Epidermal melanocyte (primary cell): ENCODE measurements at regions not wholly inside any gene's neighbourhood (a gene's known extent, or its start where the extent isn't known, plus 50 kb on each side); places are given as distances from the start of the nearest gene placed in this dataset.
"Not testable (repeated sequence)": the region's sequence is repeated elsewhere in the genome, so short reads cannot be mapped to it uniquely, and the experiment has no call there.

Experiments
- DNase-seq: peaks from one replicate; pipeline ENCODE4 v3.0.0; 2011; ENCODE audit warnings: low spot score; ENCODE audit not compliant: insufficient read length

DNA sequence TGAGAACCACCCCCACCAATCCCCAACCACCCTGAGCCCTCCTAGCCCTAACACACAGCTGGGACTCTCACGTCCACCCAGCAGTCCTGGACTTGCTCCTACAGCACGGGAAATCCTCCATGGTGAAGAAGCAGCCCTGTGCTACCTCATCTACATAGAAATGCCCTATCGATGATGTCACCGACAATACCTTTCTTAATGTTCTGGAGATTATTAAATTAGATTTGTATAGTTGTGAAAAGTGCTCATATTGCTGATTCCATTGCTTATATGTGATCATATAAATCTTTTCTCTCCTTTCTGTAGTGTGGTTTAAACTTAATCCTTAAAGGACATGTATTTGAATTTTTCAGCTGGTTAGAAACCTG lies 97.1 kb downstream of the PPIAL4G start:
- not testable (repeated sequence) for DNase-seq

DNA sequence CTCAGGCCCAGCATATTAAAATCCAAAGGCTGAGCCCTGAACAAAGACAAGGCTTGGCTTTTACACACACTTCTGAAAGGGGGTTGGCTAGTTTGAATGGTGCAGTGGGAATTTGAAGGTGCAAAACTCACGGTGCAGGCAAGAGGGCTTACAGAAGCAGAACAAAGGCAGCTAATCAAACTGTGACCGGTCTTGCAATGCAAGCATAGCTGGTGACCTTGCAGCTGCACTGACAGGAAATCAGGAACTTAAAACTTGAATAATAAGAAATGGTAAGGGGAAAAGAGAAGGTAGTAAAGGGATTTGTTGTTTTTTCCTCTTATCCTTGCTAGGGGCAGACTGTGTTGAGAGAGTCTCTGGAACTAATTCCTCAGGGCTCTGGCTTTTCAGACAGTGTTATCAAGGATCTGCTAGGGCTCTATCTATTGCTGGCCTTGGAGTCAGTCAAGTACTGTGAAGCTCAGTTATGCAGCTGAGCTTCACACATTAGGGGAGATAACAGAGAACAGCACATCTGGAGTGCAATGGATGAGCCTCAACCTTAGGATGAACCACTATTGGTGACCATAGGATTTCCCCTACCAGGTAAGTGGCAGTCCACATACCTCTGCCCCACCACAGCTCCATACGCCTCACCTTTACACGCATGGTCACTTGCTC lies 97.6 kb downstream of the PPIAL4G start:
- DNase-seq, result no peak

- DNase-seq, result no peak
Observed at GRCh38 chr1:148383966-148384365, 99.1 kb downstream of the PPIAL4G start.

- no peak for DNase-seq
Observed at GRCh38 chr1:148379697-148380096, 103.4 kb downstream of the PPIAL4G start.

GRCh38 chr1:148379170-148379500 lies 104.0 kb downstream of the PPIAL4G start:
- no peak for DNase-seq

DNA sequence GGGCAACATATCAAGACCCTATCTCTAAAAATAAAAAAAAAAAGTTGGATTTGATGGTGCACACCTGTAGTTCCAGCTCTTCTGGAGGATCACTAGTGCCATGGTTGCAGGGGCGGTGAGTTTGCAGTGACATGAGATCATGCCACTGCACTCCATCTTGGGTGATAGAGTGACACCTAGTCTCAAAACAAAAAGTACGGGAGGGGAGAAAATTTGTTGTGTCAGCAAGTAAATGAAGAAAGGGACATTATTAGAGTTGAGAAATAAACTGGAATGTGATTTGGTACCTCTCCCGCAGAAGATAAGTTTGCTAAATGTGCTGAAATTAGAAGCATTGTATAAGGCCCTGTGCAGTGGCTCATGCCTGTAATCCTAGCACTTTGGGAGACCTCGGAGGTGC lies 105.1 kb downstream of the PPIAL4G start:
- not testable (repeated sequence) for DNase-seq

- DNase-seq, result not testable (repeated sequence)
Observed at GRCh38 chr1:148377045-148377444, 106.1 kb downstream of the PPIAL4G start.

DNA sequence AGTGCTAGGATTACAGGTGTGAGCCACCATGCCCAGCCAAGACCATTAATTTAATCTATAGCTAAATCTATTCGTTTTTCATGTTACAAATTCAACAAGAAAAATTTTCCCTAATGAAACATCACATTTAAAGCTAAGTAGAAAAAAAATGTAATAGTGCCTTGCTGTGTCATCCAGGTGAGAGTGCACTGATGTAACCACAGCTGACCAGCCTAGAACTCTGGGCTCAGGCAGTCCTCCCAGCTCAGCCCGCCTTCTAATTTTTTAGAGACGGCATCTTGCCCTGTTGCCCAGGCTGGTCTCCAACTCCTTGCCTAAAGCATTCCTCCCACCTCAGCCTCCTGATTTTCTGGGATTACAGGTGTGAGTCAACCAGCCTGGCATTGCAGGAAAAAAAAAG lies 109.0 kb downstream of the PPIAL4G start:
- DNase-seq, result no peak

DNA sequence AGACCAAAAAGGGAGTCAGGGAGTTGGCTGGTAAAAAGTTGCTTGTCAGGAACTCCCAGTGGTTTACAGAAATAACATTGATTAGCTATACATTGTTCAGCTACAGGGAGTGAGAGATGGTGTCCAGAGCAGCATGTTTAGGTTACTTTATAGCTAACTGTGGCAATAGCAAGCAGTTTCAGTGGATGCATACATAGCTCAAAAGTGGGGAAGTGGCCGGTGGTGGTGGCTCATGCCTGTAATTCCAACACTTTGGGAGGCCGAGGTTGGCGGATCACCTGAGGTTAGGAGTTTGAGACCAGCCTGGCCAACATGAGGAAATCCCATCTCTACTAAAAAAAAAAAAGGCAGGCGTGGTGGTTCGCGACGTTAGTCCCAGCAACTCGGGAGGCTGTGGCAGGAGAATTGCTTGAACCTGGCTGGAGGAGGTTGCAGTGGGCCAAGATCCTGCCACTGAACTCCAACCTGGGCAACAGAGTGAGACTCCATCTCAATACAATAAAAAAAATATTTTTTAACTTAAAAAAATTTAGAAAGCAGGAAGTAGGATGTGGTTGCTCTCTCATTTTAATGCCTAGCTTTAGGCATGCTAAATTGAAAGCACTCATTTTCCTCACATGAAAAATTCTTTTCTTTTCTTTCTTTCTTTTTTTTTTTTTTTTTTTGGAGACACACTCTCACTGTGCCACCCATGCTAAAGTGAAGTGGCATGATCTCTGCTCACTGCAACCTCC lies 109.7 kb downstream of the PPIAL4G start:
- DNase-seq, result no peak

DNA sequence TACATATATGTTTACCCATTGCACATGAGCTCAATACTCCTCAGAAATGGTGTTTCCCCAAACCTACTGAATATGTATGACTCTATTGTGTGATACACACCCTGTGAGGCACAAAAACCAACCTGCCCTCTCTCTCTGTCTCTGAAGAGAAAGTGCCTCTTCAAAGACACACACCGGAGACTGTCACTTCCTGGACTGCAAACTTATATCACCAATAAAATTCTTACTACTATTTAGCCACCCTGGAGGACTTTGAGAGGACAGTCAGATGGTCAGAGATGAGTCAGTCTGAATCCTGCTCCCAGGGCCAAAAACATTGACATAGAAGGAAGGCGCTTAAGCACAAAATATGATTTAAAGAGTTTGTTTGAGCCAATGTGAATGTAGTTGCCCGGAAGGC lies 110.4 kb downstream of the PPIAL4G start:
- no peak for DNase-seq

GRCh38 chr1:148372051-148372726 lies 110.9 kb downstream of the PPIAL4G start:
- DNase-seq, result not testable (repeated sequence)

DNA sequence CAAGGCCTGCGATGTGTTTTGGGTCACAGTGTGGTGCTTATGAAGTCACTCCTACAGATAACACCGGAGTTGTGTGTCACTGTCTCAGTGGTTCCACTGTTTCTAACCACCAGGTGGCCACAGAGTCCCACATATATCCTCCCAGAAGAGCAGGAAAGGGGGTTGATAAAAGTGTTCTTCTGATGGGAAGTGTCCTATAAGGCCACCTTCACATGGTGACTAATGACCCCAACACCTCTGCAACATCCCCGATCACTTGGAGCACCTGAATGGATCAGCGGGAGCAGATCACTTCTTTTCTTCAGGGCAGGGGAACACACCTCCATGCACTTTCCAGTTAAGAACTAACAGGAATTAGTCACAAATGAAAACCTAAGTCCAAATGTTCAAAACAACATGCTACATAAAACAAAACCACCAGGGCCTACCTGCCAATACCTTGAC lies 111.5 kb downstream of the PPIAL4G start:
- DNase-seq, result peak; percentile 83

DNA sequence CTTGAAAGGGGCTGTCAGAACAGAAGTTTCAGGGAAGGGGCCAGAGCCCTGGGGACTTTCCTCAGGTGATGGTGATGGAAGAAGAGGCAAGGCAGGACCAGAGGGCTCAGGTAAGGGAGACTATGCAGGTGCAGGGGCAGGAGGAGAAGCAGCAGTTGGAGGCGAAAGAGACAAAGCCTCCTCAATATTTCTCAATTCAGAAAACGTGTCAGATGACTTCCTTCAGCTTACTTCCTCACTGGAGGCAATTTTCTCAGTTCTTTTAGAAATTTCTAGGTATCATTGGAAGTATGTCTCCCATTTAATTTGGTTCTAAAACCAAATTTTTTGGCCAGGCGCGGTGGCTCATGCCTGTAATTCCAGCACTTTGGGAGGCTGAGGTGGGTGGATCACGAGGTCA lies 112.4 kb downstream of the PPIAL4G start:
- DNase-seq, result not testable (repeated sequence)

DNA sequence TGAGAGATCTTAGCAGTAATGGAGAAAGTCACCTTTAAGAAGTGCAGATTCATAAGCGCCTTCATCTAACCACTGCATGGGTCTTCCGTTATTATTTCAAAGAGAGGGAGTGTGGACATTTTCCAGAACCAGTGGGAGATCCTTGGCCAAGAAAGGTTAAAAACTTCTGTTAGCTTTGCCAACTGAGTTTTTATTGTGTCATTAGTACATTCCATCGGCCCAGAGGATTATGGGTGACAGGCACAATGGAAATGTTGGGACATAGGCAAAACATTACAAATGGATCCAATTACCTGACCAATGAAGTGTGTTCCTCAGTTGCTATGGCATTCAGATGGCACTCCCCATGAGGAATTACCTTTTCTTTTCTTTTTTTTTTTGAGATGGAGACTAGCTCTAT lies 115.5 kb downstream of the PPIAL4G start:
- no peak for DNase-seq

DNA sequence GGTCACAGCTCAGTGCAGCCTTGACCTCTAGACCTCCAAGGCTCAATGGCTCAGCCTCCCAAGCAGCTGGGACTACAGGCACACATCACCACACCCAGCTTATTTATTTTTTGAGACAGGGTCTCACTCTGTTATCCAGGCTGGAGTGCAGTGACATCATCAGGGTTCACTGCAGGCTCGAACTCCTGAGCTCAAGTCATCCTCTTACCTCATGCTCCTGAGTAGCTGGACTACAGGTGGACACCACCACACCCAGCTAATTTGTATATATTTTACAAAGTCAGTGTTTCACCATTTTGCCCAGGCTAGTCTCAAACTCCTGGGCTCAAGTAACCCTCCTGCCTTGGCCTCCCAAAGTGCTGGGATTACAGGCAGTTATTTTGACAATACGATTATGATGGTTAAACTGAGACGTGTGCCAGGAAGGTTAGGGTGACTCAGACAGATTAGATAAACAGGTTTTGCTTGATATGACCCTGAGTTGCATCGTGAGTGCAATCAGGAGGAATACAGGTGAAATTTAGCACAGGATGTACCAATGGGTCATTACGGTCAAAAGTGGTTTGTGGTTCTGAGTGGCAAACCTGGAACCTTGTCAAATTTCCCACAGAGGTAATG lies 116.9 kb downstream of the PPIAL4G start:
- DNase-seq, result not testable (repeated sequence)

DNA sequence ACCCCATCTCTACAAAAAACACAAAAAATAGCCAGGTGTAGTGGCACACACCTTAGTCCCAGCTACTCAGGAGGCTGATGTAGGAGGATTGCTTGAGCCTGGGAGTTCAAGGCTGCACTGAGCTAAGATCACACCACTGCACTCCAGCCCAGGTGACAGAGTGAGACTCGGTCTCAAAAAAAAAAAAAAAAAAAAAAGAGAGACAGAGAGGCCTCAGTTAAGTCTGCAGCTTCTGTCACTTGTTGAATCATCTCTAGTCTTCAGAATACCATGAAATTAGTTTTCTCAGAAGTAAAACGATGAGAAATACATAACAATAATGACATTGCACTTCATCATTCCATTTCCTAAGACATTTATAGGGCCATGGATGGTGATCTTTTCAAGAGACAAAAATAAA lies 118.0 kb downstream of the PPIAL4G start:
- not testable (repeated sequence) for DNase-seq

DNA sequence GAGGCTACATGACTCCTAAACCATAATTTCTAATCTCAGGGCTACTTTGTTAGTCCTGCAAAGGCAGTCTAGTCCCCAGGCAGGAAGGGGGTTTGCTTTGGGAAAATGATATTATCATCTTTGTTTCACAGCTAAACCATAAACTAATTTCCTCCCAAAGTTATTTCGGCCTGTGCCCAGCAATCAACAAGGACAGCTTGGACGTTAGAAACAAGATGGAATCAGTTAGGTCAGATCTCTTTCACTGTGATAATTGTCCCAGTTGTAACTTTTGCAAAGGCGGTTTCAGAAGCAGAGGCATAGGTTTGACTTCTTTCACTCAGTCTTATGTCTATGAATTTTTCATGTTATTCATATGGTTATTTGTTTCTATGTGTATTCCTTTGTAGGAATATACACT lies 119.1 kb downstream of the PPIAL4G start:
- DNase-seq, result not testable (repeated sequence)

- no peak for DNase-seq
Observed at GRCh38 chr1:148363439-148363810, 119.7 kb downstream of the PPIAL4G start.

DNA sequence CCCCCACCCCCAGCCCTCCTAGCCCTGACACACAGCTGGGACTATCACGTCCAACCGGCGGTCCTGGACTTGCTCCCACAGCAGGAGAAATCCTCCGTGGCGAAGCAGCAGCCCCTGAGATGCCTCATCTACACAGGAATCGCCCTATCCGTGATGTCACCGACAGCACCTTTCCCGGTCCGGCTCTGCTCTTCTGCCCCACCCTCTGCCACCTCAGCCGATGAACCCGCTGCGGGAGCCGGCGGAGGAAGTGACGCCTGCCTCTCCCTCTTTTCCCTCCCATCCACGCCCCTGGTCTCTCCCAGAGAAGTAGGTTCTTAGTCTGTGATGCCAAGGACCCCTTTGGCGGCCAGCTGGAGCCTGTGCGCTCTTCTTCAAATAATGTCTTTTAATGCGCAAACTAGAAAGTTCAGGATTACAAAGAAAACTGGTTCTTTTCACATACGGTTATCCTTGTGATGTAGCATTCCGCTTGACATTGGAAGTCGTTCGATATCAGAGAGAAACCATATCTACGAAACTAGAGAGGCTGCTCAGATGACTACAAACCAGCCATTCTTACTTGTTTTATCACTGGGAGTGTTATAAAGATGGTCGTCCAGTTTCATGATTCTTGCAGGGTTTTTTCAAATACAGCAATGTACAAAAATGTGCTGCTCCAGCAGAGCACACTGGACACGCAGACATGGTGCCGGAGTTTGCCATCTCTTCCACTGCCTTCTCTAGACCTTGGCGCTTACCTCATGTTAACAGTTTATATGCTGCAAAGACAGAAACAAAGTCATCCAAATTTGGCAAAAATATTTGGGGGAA lies 120.3 kb downstream of the PPIAL4G start:
- DNase-seq, result no peak

DNA sequence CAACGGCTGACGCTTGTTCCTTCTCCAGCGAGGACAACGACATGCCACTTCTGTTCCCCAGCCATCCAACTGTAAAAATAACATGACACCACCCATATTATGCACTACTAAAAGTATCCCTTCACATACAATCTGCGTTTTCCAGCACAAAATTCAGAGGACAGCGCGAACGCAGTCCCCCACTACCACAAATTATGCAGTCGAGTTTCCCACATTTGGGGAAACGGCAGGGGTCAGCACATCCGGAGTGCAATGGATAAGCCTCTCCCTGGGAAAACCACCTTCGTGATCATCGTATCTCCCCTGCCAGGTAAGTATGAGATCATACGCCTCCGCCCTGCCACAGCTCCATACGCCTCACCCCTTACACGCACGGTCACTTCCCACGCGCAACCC lies 120.9 kb downstream of the PPIAL4G start:
- DNase-seq, result no peak
